Mesendoderm (in vitro differentiated cells): ENCODE measurements at regions not wholly inside any gene's neighbourhood (a gene's known extent, or its start where the extent isn't known, plus 50 kb on each side); places are given as distances from the start of the nearest gene placed in this dataset.

ENCODE experiments used
- DNase-seq: peaks from one replicate; pipeline ENCODE4 v3.0.0; 2013
- H2AK5ac ChIP-seq: 2 replicates; pipeline ENCODE4 v1.6.1; 2013; ENCODE audit warnings: low read length, inconsistent platforms
- H2BK120ac ChIP-seq: 2 replicates; pipeline ENCODE4 v1.6.1; 2013; ENCODE audit warnings: low read depth, mild to moderate bottlenecking, low read length, moderate library complexity, mixed read lengths
- H2BK15ac ChIP-seq: replicated peaks from 2 replicates; pipeline ENCODE4 v1.6.1; 2013; ENCODE audit warnings: low read depth, mild to moderate bottlenecking, moderate library complexity
- H2BK5ac ChIP-seq: 2 replicates; pipeline ENCODE4 v1.6.1; 2013; ENCODE audit warnings: low read length, inconsistent platforms
- H3K18ac ChIP-seq: 2 replicates; pipeline ENCODE4 v1.6.1; 2013; ENCODE audit warnings: mild to moderate bottlenecking, low read length, mixed read lengths
- H3K23ac ChIP-seq: one replicate; pipeline ENCODE4 v1.6.1; 2013; ENCODE audit warnings: low read length
- H3K27ac ChIP-seq: 2 replicates; pipeline ENCODE4 v1.5.1; 2013; ENCODE audit warnings: low read depth, mild to moderate bottlenecking, inconsistent platforms, low read length, moderate library complexity
- H3K27me3 ChIP-seq: 2 replicates; pipeline ENCODE4 v1.6.1; 2013; ENCODE audit warnings: low read length, control low read depth, mild to moderate bottlenecking, inconsistent platforms; ENCODE audit not compliant: insufficient read depth, poor library complexity
- H3K36me3 ChIP-seq: 2 replicates; pipeline ENCODE4 v1.6.1; 2013; ENCODE audit warnings: low read length, inconsistent platforms; ENCODE audit not compliant: control insufficient read depth, insufficient read depth
- H3K4ac ChIP-seq: one replicate; pipeline ENCODE4 v1.6.1; 2013; ENCODE audit warnings: low read depth, mild to moderate bottlenecking, low read length, moderate library complexity
- H3K4me1 ChIP-seq: 2 replicates; pipeline ENCODE4 v1.6.1; 2013; ENCODE audit warnings: low read depth, low read length, inconsistent platforms; ENCODE audit not compliant: control insufficient read depth
- H3K4me2 ChIP-seq: 2 replicates; pipeline ENCODE4 v1.6.1; 2013; ENCODE audit warnings: low read length
- H3K4me3 ChIP-seq: 2 replicates; pipeline ENCODE4 v1.5.1; 2013; ENCODE audit warnings: mild to moderate bottlenecking, low read length
- H3K56ac ChIP-seq: one replicate; pipeline ENCODE4 v1.6.1; 2013; ENCODE audit warnings: low read length
- H3K79me1 ChIP-seq: 2 replicates; pipeline ENCODE4 v1.6.1; 2013; ENCODE audit warnings: low read length, inconsistent platforms
- H3K79me2 ChIP-seq: 2 replicates; pipeline ENCODE4 v1.6.1; 2013; ENCODE audit warnings: mild to moderate bottlenecking, low read length; ENCODE audit not compliant: control insufficient read depth, insufficient read depth
- H3K9ac ChIP-seq: 2 replicates; pipeline ENCODE4 v1.6.1; 2013; ENCODE audit warnings: low read length, inconsistent platforms
- H4K5ac ChIP-seq: one replicate; pipeline ENCODE4 v1.6.1; 2013; ENCODE audit warnings: low read length
- H4K8ac ChIP-seq: one replicate; pipeline ENCODE4 v1.6.1; 2013; ENCODE audit warnings: low read depth, mild to moderate bottlenecking, control low read depth, low read length, moderate library complexity
- WGBS: extraction: QIAGEN DNeasy Blood & Tissue Kit; methylation state at CpG from one replicate; pipeline ENCODE4 v1.1.7; 2013; ENCODE audit warnings: low lambda C conversion rate, missing lambda C conversion rate; ENCODE audit not compliant: insufficient coverage; ENCODE audit errors: extremely low coverage; 5-methylcytosine and 5-hydroxymethylcytosine counted together

DNA sequence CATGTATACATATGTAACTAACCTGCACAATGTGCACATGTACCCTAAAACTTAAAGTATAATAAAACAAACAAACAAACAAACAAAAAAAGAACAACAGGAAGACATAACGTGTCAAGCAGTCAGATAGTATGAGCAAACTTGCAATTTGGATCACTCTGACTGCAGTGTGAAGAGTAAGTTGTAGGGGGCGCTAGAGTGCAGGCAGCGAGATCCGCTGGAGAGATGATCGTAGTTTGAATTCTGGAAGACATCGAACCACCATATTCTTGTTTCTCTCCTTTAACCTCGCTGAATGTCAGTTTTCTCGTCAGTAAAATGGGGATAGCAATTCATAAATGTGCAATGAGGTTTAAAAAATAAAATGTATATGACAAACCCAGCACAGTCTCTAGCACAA is 165.2 kb upstream of the LMCD1 start:
- no peak overlapping the region for H2BK15ac ChIP-seq
- H3K27me3 ChIP-seq, result no peaks in the 10 kb centered on the region
- no peaks in the 10 kb centered on the region for H3K36me3 ChIP-seq
- no peak overlapping the region for H2AK5ac ChIP-seq
- no peak overlapping the region for H3K9ac ChIP-seq
- H3K56ac ChIP-seq, result no peak overlapping the region
- H2BK5ac ChIP-seq, result no peak overlapping the region
- WGBS, result no CpG with 5 or more reads among the region's 8 CpGs
- no peak overlapping the region for H3K4me2 ChIP-seq
- no peaks in the 10 kb centered on the region for H3K4me1 ChIP-seq
- H3K4ac ChIP-seq, result no peak overlapping the region
- H3K4me3 ChIP-seq, result no peak overlapping the region
- H3K79me2 ChIP-seq, result no peaks in the 10 kb centered on the region
- no peak overlapping the region for H3K23ac ChIP-seq
- no peak overlapping the region for H4K8ac ChIP-seq
- H2BK120ac ChIP-seq, result no peak overlapping the region
- H3K79me1 ChIP-seq, result no peaks in the 10 kb centered on the region
- peak; percentile 19 for DNase-seq
- H4K5ac ChIP-seq, result no peak overlapping the region
- H3K18ac ChIP-seq, result no peak overlapping the region
- no peak overlapping the region for H3K27ac ChIP-seq

DNA sequence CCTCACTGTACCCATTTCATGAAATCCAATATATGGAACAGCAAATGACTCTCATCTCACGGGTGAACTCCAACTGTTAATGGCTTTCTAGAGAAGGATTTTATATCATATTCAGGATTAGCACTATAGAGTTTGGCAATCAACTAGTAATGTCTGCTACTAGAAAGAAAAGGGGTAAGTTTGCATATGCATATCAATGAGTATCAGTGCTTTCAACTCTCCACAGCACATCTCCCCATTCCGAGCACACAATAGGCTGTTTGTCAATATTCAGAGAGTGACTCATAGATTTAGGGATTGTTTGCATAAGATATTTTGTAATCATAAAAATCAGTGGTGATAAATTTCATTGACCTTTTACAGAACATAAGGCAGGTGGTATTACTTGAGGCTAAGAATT is 163.2 kb upstream of the LMCD1 start:
- H2BK15ac ChIP-seq, result no peak overlapping the region
- no peak overlapping the region for H3K18ac ChIP-seq
- no peak overlapping the region for H3K4ac ChIP-seq
- WGBS, result no CpG with 5 or more reads among the region's 2 CpGs
- H3K9ac ChIP-seq, result no peak overlapping the region
- no peak overlapping the region for H3K27ac ChIP-seq
- H3K27me3 ChIP-seq, result no peaks in the 10 kb centered on the region
- no peak overlapping the region for H3K4me2 ChIP-seq
- H3K23ac ChIP-seq, result no peak overlapping the region
- H3K79me1 ChIP-seq, result no peaks in the 10 kb centered on the region
- H4K8ac ChIP-seq, result no peak overlapping the region
- no peak overlapping the region for H2BK120ac ChIP-seq
- H3K79me2 ChIP-seq, result no peaks in the 10 kb centered on the region
- DNase-seq, result no peak
- H3K36me3 ChIP-seq, result no peaks in the 10 kb centered on the region
- no peak overlapping the region for H3K4me3 ChIP-seq
- no peak overlapping the region for H3K56ac ChIP-seq
- no peak overlapping the region for H4K5ac ChIP-seq
- H2AK5ac ChIP-seq, result no peak overlapping the region
- H3K4me1 ChIP-seq, result no peaks in the 10 kb centered on the region
- no peak overlapping the region for H2BK5ac ChIP-seq

DNA sequence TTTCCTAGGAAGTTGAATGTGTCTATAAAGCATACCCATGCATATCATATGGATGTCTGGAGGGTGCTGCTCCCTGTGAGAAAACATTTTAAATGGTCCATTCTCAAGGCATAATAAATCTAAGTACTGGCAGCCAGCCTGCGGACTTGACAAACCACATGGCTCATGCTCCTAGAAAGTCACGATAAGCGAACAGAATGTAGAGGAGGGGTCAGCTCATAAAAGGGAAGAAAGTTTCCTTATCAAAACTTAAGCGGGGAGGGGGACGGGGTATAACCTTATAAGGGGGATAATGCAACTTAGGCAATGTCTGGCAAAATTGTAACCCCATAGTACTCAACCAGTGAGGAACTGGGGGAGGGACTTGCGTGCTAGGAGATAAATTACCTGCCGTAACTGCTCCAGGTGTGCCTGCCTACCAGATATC is 159.8 kb upstream of the LMCD1 start:
- Histone ChIP-seq H3K36me3 (no peaks in the 10 kb centered on the region), H4K8ac (no peak overlapping the region), H3K23ac (no peak overlapping the region), H3K4me3 (no peak overlapping the region), H3K9ac (no peak overlapping the region), H2BK120ac (no peak overlapping the region), H3K4me1 (no peaks in the 10 kb centered on the region), H2BK15ac (no peak overlapping the region), H2BK5ac (no peak overlapping the region), H3K4me2 (no peak overlapping the region), H3K27me3 (no peaks in the 10 kb centered on the region), H2AK5ac (no peak overlapping the region), H3K4ac (no peak overlapping the region), H3K27ac (no peak overlapping the region), H3K79me1 (no peaks in the 10 kb centered on the region), H3K18ac (no peak overlapping the region), H4K5ac (no peak overlapping the region), H3K56ac (no peak overlapping the region), H3K79me2 (no peaks in the 10 kb centered on the region)
- no peak for DNase-seq
- no CpG with 5 or more reads among the region's 7 CpGs for WGBS

DNA sequence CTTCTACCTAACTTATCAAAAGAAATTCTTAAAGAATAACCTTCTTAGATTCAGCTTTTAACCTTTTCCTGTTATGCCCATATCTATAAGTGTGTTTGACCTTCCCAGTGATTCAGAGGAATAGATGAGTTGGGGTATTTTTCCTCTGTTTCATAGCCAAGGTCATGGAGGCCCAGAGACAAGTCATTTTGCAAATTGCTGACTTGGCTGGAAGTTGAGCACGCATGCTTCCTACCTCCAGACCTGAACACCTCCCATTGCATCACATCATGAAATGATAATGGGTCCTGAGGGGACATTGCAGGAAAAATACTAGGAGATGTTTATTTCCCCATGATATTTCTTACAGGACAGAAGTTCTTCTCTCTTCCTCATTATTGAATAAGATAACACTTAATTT is 158.6 kb upstream of the LMCD1 start:
- Histone ChIP-seq H3K27me3 (no peaks in the 10 kb centered on the region), H2BK5ac (no peak overlapping the region), H3K79me1 (no peaks in the 10 kb centered on the region), H3K4me3 (no peak overlapping the region), H3K27ac (no peak overlapping the region), H4K8ac (no peak overlapping the region), H2BK15ac (no peak overlapping the region), H3K4me2 (no peak overlapping the region), H4K5ac (no peak overlapping the region), H3K56ac (no peak overlapping the region), H3K9ac (no peak overlapping the region), H3K4ac (no peak overlapping the region), H3K79me2 (no peaks in the 10 kb centered on the region), H3K4me1 (no peaks in the 10 kb centered on the region), H2AK5ac (no peak overlapping the region), H3K36me3 (no peaks in the 10 kb centered on the region), H2BK120ac (no peak overlapping the region), H3K23ac (no peak overlapping the region), H3K18ac (no peak overlapping the region)
- WGBS, result no CpG with 5 or more reads among the region's 1 CpG
- DNase-seq, result no peak

DNA sequence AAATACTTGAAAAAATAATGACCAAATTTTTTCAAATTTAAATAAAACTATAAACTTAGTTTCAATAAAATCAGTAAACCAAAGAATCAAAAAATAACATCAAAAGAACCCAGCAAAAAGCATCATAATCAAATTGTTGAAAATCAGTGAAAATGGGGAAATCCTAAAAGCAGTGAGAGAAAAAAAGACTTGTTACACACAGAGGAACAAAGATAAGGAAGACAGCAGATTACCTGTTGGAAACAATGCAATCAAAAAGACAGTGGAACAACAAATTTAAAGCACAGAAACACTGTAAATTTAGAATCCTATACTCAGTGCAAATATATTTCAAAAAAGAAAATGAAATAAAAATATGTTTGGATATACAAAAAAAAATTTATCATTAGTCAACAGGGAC is 156.2 kb upstream of the LMCD1 start:
- DNase-seq, result peak; percentile 44
- Histone ChIP-seq H3K56ac (no peak overlapping the region), H2BK5ac (no peak overlapping the region), H3K79me2 (no peaks in the 10 kb centered on the region), H4K5ac (no peak overlapping the region), H4K8ac (no peak overlapping the region), H3K36me3 (no peaks in the 10 kb centered on the region), H3K23ac (no peak overlapping the region), H3K4me3 (no peak overlapping the region), H2AK5ac (no peak overlapping the region), H3K27me3 (no peaks in the 10 kb centered on the region), H2BK15ac (no peak overlapping the region), H3K4me2 (no peak overlapping the region), H3K79me1 (no peaks in the 10 kb centered on the region), H3K27ac (no peak overlapping the region), H2BK120ac (no peak overlapping the region), H3K18ac (no peak overlapping the region), H3K4me1 (no peaks in the 10 kb centered on the region), H3K4ac (no peak overlapping the region), H3K9ac (no peak overlapping the region)

DNA sequence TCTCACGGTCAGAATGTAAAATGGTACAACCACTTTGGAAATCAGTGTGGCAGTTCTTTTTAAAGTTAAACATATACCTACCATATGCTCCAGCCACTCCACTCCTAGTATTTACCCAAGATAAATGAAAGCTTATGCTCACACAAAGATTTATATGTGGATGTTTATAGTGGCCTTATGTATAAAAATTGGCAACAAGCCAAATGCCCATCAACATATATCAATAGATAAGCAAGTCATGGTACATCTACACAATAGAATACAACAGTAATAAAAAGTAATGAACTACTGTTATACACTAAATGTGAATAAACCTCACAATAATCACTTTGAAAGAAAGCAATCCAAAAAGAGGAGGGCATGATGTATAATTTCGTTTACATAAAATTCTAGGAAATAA is 153.5 kb upstream of the LMCD1 start:
- no peak overlapping the region for H3K27ac ChIP-seq
- no peak overlapping the region for H3K56ac ChIP-seq
- no peak overlapping the region for H3K23ac ChIP-seq
- no peak overlapping the region for H4K8ac ChIP-seq
- no peaks in the 10 kb centered on the region for H3K79me1 ChIP-seq
- no peak overlapping the region for H3K9ac ChIP-seq
- no CpG with 5 or more reads among the region's 2 CpGs for WGBS
- no peak overlapping the region for H2BK15ac ChIP-seq
- H3K36me3 ChIP-seq, result no peaks in the 10 kb centered on the region
- no peaks in the 10 kb centered on the region for H3K27me3 ChIP-seq
- no peak for DNase-seq
- no peak overlapping the region for H4K5ac ChIP-seq
- no peak overlapping the region for H2BK5ac ChIP-seq
- no peak overlapping the region for H2AK5ac ChIP-seq
- H3K4me2 ChIP-seq, result no peak overlapping the region
- no peaks in the 10 kb centered on the region for H3K79me2 ChIP-seq
- H3K4ac ChIP-seq, result no peak overlapping the region
- H3K4me1 ChIP-seq, result no peaks in the 10 kb centered on the region
- H3K4me3 ChIP-seq, result no peak overlapping the region
- H2BK120ac ChIP-seq, result no peak overlapping the region
- H3K18ac ChIP-seq, result no peak overlapping the region
